Kidney tubule cell (primary cell): ENCODE measurements at regions not wholly inside any gene's neighbourhood (a gene's known extent, or its start where the extent isn't known, plus 50 kb on each side); places are given as distances from the start of the nearest gene placed in this dataset.

Source experiments
- DNase-seq: peaks from one replicate; pipeline ENCODE4 v3.0.0-alpha.2; 2018; ENCODE audit warnings: low spot score

GRCh38 chr13:99860745-99861144, 110.8 kb downstream of the ZIC5 start:
- no peak for DNase-seq

- DNase-seq = no peak
Measured at GRCh38 chr13:99859178-99860177, 112.1 kb downstream of the ZIC5 start.

GRCh38 chr13:99857738-99858137, 113.8 kb downstream of the ZIC5 start:
- no peak for DNase-seq

GRCh38 chr13:99855526-99856420, 115.8 kb downstream of the ZIC5 start:
- no peak for DNase-seq

GRCh38 chr13:99854366-99854765, 117.2 kb downstream of the ZIC5 start:
- no peak for DNase-seq

GRCh38 chr13:99847318-99847750, 124.2 kb downstream of the ZIC5 start:
- no peak for DNase-seq

- DNase-seq = no peak
Measured at GRCh38 chr13:99845161-99845874, 126.2 kb downstream of the ZIC5 start.

GRCh38 chr13:99844421-99844820, 127.1 kb downstream of the ZIC5 start:
- no peak for DNase-seq

- DNase-seq = no peak
Measured at GRCh38 chr13:99843872-99844271, 127.7 kb downstream of the ZIC5 start.

GRCh38 chr13:99842405-99842804, 129.2 kb downstream of the ZIC5 start:
- no peak for DNase-seq

- no peak for DNase-seq
Measured at GRCh38 chr13:99836291-99836690, 135.3 kb downstream of the ZIC5 start.

- no peak for DNase-seq
Measured at GRCh38 chr13:99835442-99835841, 136.1 kb downstream of the ZIC5 start.

GRCh38 chr13:99834246-99834645, 137.3 kb downstream of the ZIC5 start:
- DNase-seq = peak; percentile 43

- no peak for DNase-seq
Measured at GRCh38 chr13:99832347-99832746, 139.2 kb downstream of the ZIC5 start.

GRCh38 chr13:99830931-99831330, 140.6 kb downstream of the ZIC5 start:
- no peak for DNase-seq

- no peak for DNase-seq
Measured at GRCh38 chr13:99829593-99830239, 141.9 kb downstream of the ZIC5 start.

- no peak for DNase-seq
Measured at GRCh38 chr13:99829161-99829560, 142.4 kb downstream of the ZIC5 start.

- no peak for DNase-seq
Measured at GRCh38 chr13:99828735-99829134, 142.8 kb downstream of the ZIC5 start.

- no peak for DNase-seq
Measured at GRCh38 chr13:99828123-99828522, 143.4 kb downstream of the ZIC5 start.

- no peak for DNase-seq
Measured at GRCh38 chr13:99827011-99827772, 144.4 kb downstream of the ZIC5 start.

- DNase-seq = no peak
Measured at GRCh38 chr13:99823961-99824360, 147.6 kb downstream of the ZIC5 start.
